ENCODE measurements at regions not wholly inside any gene's neighbourhood (a gene's known extent, or its start where the extent isn't known, plus 50 kb on each side); places are given as distances from the start of the nearest gene placed in this dataset.

DNA sequence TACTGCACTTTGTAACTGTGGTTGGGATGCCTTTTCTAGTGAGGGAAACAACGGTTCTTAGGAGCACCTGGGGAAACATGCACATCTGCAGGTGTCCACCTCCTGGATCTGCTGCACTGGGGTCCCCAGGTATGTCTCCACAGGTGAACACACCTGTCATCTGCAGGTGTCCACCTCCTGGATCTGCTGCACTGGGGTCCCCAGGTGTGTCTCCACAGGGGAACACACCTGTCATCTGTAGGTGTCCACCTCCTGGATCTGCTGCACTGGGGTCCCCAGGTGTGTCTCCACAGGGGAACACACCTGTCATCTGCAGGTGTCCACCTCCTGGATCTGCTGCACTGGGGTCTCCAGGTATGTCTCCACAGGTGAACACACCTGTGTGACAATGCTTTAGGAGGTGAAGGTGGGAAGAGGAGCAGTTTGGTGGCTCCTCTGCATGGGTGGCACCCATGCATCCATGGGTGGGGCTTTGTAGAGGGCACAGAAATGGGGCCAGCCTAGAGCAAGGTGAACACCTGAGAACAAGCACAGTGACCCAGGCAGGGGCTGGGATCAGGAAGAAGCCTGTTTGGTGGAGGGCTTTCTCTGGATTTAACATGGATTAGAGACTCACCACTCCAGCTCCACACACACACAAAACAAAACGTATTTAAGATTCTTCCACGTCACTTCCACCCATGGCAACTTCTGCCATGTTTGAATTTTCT, 206.0 kb upstream of the CDH4 start:
- no peak for DNase-seq

DNA sequence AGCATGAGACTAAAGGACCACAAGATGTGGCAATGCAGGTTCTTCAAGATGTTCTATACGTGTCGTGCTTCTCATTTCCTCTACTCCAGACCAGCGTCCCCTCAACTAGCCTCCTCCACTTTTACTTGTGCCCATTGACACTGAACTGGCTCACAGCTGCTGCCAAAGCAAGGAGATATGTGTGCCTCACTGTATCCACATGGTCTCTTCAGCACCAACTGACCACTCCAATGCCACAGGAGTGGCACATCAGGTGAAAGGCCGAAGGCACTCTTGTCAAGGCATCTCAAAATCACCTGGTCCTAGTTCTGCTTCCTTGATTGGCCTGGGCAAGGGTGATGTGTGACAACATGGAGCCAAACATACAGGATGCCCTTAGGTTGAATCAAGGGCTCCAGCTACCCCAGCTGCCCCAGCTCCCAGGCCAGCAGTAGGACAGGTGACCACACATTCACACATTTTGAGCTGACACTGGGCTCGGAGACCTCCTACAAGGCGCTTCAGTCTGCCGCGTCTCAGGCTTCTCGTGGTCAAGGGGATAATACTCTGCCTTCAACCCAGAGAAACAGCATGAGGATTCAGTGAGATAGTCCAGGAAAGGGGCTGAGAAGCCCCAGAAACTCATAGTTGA, 205.2 kb upstream of the CDH4 start:
- no peak for DNase-seq

DNA sequence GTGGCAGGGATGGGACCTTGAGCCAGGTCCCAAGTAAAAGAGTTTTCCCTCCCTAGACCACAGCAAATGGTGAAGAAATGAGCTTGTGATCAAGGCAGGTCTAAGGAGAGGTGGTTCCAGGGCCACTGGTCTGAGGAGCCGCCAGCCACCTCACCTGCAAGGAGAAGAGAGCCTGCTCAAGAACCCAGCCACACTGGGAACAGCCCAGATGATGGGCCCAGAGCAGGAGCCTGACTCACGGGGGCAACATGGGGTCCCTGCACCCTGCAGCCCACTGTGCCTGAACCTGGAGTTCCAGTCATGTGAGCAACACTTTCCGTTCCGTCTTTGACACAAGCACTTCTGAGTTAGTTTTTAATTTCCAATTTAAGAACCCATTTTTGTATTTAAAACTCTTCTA, 204.5 kb upstream of the CDH4 start:
- no peak for DNase-seq

DNA sequence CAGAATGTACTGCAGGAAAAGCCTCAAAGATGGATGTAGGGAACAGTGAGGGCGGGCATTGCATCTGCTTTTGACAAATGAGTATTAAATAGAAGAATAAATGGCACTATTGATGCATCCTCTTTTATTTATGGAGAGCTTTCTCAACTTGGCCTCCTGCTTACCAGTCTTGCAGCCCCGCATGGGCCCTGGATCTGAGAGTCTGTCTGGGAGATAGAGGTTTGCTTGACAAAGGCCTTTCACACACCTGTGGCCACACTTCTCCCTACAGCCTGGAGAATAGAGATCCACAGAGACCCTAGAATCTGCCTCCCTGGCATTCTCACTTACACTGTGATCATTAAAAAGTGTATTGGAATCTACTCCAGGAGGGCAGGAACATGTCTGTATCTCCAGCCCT, 203.8 kb upstream of the CDH4 start:
- no peak for DNase-seq

DNA sequence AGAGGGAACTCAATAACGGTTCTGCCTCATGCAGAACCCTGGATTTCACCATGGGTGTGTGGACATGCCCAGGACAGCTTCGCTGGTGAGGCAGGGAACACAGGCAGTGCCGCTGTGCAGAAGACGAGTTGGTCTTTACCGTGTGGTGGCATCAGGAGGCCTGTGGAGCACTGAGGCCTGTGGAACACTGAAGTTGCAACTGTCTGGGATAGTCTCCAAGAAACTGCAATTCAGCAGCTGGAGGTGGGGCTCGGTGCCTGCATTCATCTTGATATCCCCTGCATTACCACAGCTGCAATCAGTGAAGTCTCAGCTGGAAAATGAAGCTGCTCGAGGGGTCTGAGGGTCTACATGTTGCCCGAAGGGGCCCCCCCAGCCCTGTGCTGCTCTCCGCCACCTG, 202.4 kb upstream of the CDH4 start:
- DNase-seq, result no peak

DNA sequence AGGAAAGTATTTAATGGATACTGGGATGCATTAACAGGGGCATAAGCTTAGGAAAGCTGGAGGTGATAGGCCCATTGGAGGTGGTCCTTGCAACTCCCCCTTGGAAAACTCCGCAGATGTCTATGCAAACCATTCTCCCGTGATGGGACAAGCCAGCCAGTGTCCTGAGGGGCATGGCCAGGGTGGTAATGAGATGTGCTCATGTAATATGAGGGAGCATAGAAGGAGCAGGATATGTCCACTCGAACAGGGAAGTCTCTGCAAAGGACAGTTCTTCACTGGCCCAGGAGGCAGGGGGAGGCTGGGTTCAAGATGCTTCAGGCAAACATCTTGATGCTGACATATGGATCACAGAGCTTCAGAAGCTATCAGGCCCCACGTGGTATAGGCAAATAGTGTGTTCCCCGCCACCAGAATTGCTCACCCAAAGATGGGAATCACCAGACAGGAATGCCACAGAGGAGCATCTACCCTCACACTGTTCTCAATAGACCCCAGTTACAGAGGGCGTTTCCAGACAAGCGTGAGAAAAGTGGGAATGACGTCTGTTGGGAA, 201.6 kb upstream of the CDH4 start:
- no peak for DNase-seq

DNA sequence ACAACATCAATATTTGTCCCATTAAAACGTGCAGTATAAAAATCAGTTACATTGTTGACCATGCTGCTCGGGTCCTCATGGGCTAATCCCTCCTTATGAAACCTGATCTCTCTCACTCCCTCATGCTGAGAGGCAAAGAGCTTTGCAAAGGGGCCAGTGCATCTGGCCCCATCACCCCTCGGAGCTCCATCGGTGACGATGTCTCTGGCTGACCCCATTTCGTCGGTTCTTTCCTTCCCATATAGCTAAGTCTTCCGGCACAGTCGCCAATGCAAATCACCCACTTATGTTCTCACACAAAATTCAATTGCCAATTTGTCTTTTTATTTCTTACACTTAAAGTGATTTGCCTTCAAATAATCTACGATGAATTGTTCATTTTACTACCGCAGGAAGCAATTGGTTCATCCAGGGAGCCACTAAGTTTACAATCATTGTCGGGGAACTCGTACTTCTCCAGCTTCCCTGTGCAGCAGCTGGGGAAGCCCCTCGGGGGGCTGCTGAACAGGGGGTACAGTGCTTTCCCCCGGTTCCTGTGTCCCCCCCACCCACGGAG, 199.8 kb upstream of the CDH4 start:
- no peak for DNase-seq

DNA sequence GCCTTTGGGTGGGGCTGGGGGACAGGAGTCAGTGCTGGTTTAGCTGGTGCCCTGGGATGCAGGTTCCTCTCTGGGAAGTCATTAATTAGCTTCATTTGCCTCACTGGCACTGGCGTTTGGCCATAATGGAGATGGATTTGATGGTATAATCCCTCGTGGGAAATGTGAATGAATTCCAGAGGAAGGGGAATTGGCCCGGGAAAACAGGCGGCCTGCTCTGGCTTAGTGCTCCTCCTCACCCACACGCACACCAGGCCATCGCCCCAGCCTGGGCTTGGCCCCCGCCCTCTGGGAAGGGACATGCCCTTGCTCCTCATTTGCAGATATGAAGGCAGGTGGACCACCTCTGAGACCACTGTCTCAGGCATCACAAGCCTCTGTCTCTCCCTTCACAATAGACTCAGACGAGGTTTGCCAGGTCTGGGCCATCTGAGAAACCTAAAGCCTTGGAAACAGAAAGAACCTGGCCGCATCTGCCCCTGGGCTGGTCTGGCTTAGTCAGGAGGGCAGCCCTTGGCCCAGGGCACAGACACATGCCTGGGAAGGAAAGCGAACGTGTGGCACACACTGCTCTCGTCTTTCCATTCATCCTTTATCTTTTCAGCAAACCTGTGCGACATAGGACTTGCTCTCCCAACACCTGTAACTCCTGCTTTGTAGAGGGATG, 199.2 kb upstream of the CDH4 start:
- no peak for DNase-seq

DNA sequence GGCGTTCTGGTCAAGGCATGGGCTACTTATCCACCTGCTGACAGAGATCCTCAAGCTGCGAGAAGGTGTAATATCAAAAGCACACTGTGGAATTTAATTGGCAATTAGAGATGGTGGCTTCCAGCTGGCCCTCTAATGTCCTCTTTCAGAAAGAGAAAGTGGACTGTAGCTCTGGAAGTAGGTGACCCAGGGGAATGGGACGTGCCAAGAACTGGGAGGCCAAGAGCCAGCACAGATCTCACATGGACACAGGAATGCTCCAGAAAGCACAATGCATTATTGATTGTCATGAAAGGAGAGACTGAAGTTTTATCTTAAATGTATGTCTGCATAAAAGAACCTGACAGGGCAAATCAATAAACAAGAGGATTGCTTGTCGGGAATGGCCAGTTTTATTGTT, 198.6 kb upstream of the CDH4 start:
- no peak for DNase-seq

DNA sequence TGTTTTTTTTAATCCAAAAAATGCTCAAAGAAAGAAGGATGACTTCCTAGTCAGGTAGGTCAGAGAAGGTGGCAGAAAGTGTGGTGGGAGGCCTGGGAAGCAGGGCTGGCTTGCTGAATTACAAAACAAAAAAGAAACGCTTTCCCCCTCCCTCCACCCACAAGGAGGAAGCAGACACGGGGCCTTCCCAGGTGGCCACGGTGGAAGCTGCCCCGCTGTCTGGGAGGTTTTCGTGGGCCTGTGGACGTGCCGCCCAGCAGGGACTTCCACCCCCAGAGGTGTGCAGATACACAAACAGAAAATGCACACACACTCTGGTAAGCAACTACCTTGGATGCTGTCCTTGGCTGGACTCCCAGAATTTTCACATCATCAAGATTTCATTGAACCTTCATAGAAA, 198.2 kb upstream of the CDH4 start:
- DNase-seq, result no peak

DNA sequence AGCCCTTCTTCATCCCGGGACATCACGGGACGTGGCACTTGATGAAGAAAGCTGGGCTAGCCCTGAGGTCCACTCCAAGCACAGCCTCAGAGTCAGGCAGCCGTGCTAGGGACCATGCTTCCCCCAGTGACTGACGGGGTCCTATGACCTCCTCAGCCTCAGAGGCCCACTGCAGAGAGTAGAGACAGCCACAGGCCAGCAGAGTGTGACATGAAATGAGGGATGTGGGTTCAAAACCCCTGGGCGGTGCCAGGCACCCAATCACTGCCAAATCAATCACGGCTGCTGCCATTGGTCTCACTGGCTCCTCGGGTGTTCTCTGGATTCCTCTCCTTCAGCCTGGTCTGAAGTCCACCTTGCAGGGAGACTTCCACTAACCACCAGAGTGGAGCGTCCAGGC, 197.7 kb upstream of the CDH4 start:
- no peak for DNase-seq

DNA sequence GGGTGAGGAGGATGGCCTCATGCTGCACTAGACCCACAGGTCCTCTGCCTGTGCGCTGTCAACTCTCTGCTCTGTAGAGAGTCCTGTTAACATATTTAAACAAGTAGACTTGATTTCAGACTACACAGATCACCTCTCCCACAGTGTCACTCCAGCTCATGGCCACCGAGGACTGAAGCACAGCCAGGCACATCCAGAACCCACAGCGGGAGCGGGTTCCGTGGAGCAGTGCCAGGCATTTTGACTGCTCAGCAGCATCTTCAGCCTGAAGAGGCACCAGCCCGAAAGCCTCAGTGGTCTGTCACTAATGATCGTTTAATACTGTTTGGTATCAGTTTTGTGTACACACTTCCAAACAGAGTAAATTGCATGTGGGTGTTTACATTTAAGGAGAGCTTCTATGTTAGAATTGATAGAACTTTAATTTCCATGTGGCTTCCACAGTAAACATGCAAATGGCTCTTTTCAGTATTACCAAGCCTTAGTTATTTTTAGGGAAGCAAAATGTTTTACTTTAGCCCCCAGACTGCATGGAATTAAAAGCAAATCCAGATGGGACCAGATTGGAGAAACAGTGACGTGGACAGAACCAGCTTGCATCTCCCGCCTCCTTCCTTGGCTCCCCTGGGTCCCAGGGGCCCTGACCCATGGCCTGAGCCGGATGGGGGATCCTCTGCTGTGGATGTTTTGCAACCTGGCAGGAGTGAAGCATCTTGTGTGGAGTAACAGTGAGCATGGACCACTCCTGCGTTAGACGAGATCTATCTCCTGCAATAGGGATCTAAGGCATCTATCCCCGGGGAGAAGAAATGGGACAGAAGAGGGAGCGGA, 196.7 kb upstream of the CDH4 start:
- no peak for DNase-seq

DNA sequence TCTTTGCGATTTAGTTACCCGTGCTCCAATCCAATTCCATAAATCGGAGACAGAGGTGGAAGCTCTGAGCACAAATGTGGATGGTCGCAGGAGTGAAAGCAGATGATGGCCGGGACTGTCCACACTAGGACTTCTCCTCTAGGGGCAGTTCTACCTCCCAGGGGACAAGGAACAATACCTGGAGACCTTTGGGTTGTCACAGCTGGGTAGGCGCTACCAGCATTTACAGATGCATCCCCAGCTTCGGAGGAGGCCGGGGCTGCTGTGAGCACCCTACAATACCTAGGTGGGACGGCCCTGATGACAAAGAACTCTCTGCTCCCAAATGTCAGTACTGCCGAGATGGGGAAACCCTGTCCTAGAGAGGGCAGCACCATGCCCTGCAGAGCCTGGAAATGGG, 195.9 kb upstream of the CDH4 start:
- no peak for DNase-seq

DNA sequence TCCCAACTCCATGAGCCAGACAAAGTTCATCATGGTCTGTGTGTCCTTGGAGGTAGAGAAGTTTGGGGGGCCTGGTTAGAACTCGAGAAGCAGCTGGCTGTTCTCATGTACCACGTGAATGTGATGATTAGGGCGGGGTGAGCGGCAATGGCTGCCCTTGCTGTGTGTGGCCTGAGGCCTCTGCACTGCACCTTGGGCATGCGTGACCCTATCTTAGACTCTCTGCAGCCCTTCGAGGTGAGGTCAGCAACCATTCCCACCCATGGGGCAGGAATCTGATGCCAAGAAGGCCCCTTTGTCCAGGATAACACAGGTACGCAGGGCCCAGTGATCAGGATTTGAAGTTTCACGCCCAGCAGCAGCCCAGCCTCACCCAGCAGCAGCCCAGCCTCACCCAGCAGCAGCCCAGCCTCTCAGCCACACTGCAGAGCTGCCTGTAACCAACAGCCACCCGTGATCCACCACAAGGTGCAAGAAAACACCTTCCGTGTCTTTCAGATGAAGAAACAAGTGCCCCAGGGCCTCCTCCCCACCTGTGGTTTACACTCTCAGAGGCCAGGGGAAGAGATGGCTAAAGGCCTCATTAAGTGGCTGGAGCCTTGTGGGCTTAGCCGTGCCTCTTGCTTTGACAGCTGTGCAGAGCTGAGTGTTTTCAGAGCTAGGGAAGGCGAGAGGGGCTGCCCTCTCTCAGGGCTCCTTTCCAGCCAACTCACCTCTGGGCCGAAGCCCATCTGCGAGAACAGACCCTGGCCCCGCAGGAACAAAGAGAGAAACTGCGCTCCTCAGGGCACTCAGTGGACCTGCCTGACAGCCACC, 195.2 kb upstream of the CDH4 start:
- no peak for DNase-seq

DNA sequence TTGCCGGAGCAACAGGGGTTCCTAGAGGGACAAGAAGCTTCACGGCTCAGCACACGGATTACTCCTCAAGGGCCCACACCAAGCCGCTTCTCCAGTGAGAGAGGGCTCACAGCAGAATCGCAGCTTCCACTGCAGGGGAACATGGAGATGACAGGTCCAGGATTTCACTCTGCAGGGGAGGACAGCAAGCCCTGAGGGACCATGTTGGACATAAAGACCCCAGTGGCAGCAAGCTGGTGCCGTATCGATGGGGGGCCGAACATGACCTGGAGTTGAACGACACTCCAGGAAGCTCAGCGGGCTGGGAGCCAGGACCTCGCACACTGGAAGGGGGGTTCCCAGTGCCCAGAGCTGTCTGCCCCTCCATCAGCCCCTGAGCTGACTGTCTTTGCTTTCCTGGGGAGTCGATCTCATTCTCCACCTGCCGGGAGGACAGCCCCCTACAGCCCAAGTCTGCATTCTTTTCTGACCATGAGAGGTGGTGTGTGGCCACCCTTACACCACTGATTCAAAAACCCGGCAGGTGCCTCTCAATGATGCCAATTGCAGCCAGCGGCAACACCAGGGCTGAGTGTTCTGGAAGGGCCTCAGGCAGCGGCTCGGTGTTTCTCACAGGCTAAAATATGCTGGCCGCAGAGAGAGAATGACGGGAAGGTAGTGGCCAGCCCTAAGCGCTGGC, 194.5 kb upstream of the CDH4 start:
- DNase-seq, result no peak

DNA sequence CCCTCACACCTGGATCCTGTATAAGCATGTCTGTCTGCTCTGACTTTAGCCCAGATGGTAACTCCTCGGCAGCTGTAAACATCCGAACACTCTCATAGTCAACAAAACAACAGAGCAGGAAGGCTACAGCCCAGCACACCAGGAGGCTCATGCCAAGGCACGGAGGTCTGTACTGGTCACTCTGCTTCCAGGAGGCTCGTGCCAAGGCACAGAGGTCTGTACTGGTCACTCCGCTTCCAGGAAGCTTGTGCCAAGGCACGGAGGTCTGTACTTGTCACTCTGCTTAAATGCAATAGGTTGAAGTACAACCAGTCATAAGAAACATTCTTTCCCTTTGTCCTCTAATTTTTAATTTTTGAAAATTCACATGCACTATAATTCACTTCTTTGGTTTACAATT, 190.1 kb upstream of the CDH4 start:
- no peak for DNase-seq

DNA sequence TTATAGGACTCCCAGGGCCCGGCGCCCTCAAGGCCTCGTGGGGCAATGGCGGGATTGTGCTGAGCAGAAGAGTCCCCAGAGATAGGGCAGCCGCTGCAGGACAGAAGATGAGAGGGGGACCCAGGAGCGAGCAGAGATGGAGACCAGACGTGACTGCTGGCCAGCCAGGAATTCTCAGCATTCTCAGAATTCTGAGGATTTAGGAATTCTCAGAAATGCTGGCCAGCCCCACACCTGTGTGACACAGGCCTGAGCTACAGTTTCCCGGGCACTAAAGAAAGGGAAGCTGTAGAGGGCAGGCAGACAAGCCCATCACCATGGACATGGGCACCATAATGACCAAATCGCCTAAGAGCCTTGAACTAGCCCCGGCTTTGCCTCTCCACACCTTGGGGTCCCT, 186.2 kb upstream of the CDH4 start:
- no peak for DNase-seq

DNA sequence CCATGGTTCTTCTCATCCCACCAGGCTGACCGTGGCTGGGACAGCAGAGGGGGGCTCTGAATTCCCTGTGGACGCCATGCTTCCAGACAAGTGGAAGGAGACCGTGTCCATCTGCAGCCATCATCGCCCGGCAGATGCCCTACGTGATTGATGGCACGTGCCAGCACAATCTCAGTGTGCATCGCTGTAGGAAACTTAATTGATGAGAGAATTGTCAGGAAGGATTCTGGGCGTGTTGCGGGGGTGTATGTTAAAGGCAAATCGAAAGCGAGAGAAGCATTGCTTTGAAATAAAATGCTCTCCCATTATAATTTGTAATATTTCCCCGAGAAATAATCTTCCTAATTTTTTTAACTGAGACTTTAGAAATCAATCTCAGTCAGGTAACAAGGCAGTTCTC, 185.5 kb upstream of the CDH4 start:
- DNase-seq, result no peak

DNA sequence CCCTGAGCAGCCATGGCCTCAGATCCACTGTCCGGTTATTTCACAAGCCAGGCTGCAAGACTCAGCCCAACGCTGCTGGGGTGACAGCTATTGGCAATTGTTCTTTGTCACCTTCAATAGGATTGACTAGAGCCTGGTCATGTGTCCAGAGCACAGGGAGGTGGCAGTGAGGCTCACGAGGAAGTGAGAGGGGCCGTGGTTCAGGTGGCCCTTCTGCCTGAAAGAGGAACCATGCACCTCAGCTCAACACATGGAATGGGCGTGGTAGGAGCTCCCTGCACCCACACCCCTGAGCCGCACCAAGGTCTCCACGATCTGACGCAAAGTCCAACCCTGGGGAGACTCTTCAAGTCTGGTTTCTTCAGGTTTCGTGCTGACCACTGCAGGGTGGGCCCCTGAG, 184.8 kb upstream of the CDH4 start:
- no peak for DNase-seq

DNA sequence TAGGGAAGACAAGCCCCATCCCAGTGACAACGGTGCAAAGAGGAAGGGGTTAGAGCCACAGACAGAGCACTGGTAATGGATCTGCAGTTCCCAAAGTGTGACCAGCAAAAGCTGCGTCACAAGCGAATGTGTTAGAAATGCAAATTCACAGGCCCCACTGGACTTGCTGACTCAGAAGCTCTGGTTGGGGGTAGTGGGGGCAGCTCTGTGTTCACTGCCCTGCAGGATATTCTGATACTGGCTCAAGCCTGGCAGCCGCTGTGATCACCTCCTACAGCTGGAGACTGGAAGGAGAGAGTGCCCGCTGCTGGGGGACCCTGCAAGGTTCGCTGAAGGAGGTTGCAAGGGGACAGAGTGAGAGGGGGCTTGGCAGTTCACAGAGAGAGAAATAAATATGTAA, 179.7 kb upstream of the CDH4 start:
- DNase-seq, result no peak

DNA sequence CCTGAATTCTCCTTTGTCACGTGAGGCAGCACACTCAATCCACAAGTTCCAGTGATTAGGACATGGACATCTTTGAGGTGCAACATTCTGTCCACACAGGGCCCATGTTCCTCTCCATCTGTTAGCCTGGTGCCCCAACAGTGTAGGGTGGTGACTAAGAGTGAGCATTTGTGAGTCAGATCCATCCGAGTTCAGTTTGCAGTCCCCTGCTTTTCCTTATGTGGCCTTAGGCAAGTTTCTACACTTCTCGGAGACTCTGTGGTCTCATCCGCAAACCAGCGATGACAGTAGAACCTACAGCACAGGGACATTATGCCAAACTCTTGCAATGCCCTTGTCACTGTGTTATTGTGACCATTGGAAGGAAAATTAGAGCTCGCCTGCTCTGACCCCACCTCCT, 178.7 kb upstream of the CDH4 start:
- DNase-seq, result no peak

DNA sequence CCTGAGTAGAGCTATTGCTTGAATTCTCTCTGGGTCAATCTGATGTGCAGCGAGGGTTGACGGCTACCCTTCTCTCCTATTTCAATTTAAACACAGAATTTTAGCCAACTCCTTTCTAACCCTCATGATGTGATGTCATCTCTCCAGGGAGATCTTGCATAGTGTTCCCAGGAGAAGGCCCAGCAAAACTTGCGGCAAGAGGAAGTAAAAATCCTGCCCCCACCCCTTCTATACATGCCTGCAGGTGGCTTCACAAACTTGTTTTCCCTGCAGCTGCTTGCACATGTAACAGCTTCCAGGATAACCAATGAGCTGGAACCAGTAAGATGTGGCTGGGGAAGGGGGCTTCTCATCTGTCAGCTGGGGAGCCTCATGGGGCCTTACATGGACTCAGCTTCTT, 169.3 kb upstream of the CDH4 start:
- DNase-seq, result no peak
